ENCODE measurements at regions not wholly inside any gene's neighbourhood (a gene's known extent, or its start where the extent isn't known, plus 50 kb on each side); places are given as distances from the start of the nearest gene placed in this dataset.

DNA sequence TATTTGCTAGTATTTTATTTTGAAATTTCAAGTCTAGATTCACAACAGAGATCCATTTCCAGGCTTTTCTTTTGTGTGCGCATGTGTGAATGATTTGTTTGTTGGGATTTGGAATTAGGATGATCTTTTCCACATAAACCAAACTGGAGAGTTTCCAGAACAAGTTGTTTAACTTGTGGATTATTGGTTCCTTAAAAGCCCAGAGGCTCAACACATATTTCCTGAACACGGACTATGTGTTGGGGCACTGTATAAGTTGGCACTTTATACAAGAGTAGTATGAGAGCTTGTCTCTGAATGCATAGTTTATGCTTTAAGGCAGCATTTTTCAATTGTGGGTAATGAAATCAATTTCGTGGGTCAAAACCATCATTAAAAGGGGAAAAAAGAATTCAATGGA, 67.3 kb upstream of the FUT8 start:
- no peak for TF ChIP-seq POLR2A (IDR thresholded peaks at IDR 0.05)
- TF ChIP-seq, protein P1, sequence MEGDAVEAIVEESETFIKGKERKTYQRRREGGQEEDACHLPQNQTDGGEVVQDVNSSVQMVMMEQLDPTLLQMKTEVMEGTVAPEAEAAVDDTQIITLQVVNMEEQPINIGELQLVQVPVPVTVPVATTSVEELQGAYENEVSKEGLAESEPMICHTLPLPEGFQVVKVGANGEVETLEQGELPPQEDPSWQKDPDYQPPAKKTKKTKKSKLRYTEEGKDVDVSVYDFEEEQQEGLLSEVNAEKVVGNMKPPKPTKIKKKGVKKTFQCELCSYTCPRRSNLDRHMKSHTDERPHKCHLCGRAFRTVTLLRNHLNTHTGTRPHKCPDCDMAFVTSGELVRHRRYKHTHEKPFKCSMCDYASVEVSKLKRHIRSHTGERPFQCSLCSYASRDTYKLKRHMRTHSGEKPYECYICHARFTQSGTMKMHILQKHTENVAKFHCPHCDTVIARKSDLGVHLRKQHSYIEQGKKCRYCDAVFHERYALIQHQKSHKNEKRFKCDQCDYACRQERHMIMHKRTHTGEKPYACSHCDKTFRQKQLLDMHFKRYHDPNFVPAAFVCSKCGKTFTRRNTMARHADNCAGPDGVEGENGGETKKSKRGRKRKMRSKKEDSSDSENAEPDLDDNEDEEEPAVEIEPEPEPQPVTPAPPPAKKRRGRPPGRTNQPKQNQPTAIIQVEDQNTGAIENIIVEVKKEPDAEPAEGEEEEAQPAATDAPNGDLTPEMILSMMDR (IDR thresholded peaks at IDR 0.05) = no peak

Measured in body of pancreas (tissue), 4 donors.